Brain microvascular endothelial cell (primary cell): ENCODE measurements at regions not wholly inside any gene's neighbourhood (a gene's known extent, or its start where the extent isn't known, plus 50 kb on each side); places are given as distances from the start of the nearest gene placed in this dataset.
"Not testable (repeated sequence)": the region's sequence is repeated elsewhere in the genome, so short reads cannot be mapped to it uniquely, and the experiment has no call there.

Experiments
- DNase-seq: peaks from one replicate; pipeline ENCODE4 v3.0.0-alpha.2; 2020
- H3K27ac ChIP-seq: fragments of 250-450 bp; sonication (Bioruptor Pico); 2 replicates; pipeline ENCODE4 v1.5.1; 2020; ENCODE audit warnings: mild to moderate bottlenecking, moderate library complexity
- H3K27me3 ChIP-seq: fragments of 250-450 bp; sonication (Bioruptor Pico); replicated peaks from 2 replicates; pipeline ENCODE4 v1.5.1; 2020; ENCODE audit warnings: mild to moderate bottlenecking
- H3K36me3 ChIP-seq: fragments of 250-450 bp; sonication (Bioruptor Pico); replicated peaks from 2 replicates; pipeline ENCODE4 v1.5.1; 2020; ENCODE audit warnings: mild to moderate bottlenecking
- H3K4me3 ChIP-seq: 2 replicates; pipeline ENCODE4 v1.5.1; 2011; ENCODE audit warnings: low read depth, mild to moderate bottlenecking, control low read depth, low read length, moderate library complexity
- CTCF ChIP-seq: IDR thresholded peaks from 2 replicates; pipeline ENCODE4 v1.5.1; 2011; ENCODE audit warnings: low read depth, mild to moderate bottlenecking, moderate library complexity, low read length, control low read depth, inconsistent platforms; ENCODE audit errors: missing control alignments
- in situ Hi-C: cut with HindIII; loops from 2 replicates; pipeline ENCODE4 v1.10.0; 2017; ENCODE audit warnings: low sequenced_read_pairs, low pct_ligation_motif_present

- in situ Hi-C loops = no loop called here
- no peaks in the 10 kb centered on the region for H3K27me3 ChIP-seq
- H3K36me3 ChIP-seq = no peaks in the 10 kb centered on the region
- TF ChIP-seq CTCF = no peak
- H3K4me3 ChIP-seq = no peak overlapping the region
- no peak for DNase-seq
- no peak overlapping the region for H3K27ac ChIP-seq
Observed at GRCh38 chr12:87332987-87333726, 696.0 kb downstream of the C12orf50 start.

GRCh38 chr12:87330071-87330555 is 699.1 kb downstream of the C12orf50 start:
- in situ Hi-C loops, DNase-seq, H3K27ac ChIP-seq, H3K27me3 ChIP-seq, H3K4me3 ChIP-seq, H3K36me3 ChIP-seq: not testable (repeated sequence)

GRCh38 chr12:87329076-87329863 is 699.9 kb downstream of the C12orf50 start:
- no peak overlapping the region for H3K4me3 ChIP-seq
- no peak for TF ChIP-seq CTCF
- no peaks in the 10 kb centered on the region for H3K36me3 ChIP-seq
- DNase-seq = no peak
- H3K27me3 ChIP-seq = no peaks in the 10 kb centered on the region
- no peak overlapping the region for H3K27ac ChIP-seq
- in situ Hi-C loops = no loop called here

GRCh38 chr12:87323369-87323768 is 705.8 kb downstream of the C12orf50 start:
- no peak overlapping the region for H3K4me3 ChIP-seq
- no peak overlapping the region for H3K27ac ChIP-seq
- TF ChIP-seq CTCF = no peak
- no peaks in the 10 kb centered on the region for H3K36me3 ChIP-seq
- in situ Hi-C loops = no loop called here
- no peaks in the 10 kb centered on the region for H3K27me3 ChIP-seq
- no peak for DNase-seq

- H3K27ac ChIP-seq = no peak overlapping the region
- no peaks in the 10 kb centered on the region for H3K27me3 ChIP-seq
- no peak for TF ChIP-seq CTCF
- H3K4me3 ChIP-seq = no peak overlapping the region
- in situ Hi-C loops = no loop called here
- no peaks in the 10 kb centered on the region for H3K36me3 ChIP-seq
- DNase-seq = no peak
Observed at GRCh38 chr12:87320724-87321123, 708.5 kb downstream of the C12orf50 start.

- TF ChIP-seq CTCF = no peak
- in situ Hi-C loops = no loop called here
- H3K27ac ChIP-seq = peak overlapping the region; percentile 58
- DNase-seq = peak; percentile 29
- H3K27me3 ChIP-seq = no peaks in the 10 kb centered on the region
- H3K4me3 ChIP-seq = no peak overlapping the region
- H3K36me3 ChIP-seq = no peaks in the 10 kb centered on the region
Observed at GRCh38 chr12:87317302-87317701, 711.9 kb downstream of the C12orf50 start.
